Activated CD4-positive, CD25-positive, alpha-beta regulatory T cell treated with anti-CD3 and anti-CD28 coated beads, Interleukin-2, amount 50 U/mL, for 16 hours (primary cell): ENCODE measurements at regions not wholly inside any gene's neighbourhood (a gene's known extent, or its start where the extent isn't known, plus 50 kb on each side); places are given as distances from the start of the nearest gene placed in this dataset.

Experiments used
- DNase-seq: peaks from one replicate; pipeline ENCODE4 v3.0.0-alpha.2; 2020; ENCODE audit warnings: low read depth, low spot score

- DNase-seq = no peak
Observed at GRCh38 chr22:27655582-27656185, 145.9 kb downstream of the MN1 start.

GRCh38 chr22:27656970-27657369 is 144.6 kb downstream of the MN1 start:
- no peak for DNase-seq

- DNase-seq = no peak
Observed at GRCh38 chr22:27660306-27660705, 141.2 kb downstream of the MN1 start.

GRCh38 chr22:27662359-27663301 is 138.9 kb downstream of the MN1 start:
- no peak for DNase-seq

- DNase-seq = no peak
Observed at GRCh38 chr22:27663812-27664211, 137.7 kb downstream of the MN1 start.

GRCh38 chr22:27666272-27666997 is 135.1 kb downstream of the MN1 start:
- no peak for DNase-seq

GRCh38 chr22:27667121-27667843 is 134.3 kb downstream of the MN1 start:
- no peak for DNase-seq

GRCh38 chr22:27668828-27669797 is 132.4 kb downstream of the MN1 start:
- DNase-seq = no peak

- DNase-seq = no peak
Observed at GRCh38 chr22:27669798-27670599, 131.6 kb downstream of the MN1 start.

GRCh38 chr22:27670701-27671412 is 130.7 kb downstream of the MN1 start:
- no peak for DNase-seq

GRCh38 chr22:27671413-27671935 is 130.1 kb downstream of the MN1 start:
- no peak for DNase-seq

- no peak for DNase-seq
Observed at GRCh38 chr22:27672721-27673418, 128.7 kb downstream of the MN1 start.

GRCh38 chr22:27673839-27674238 is 127.7 kb downstream of the MN1 start:
- no peak for DNase-seq

- DNase-seq = no peak
Observed at GRCh38 chr22:27674261-27674923, 127.2 kb downstream of the MN1 start.

- DNase-seq = no peak
Observed at GRCh38 chr22:27676545-27677213, 124.9 kb downstream of the MN1 start.

- DNase-seq = no peak
Observed at GRCh38 chr22:27677905-27678458, 123.6 kb downstream of the MN1 start.

GRCh38 chr22:27679176-27679575 is 122.4 kb downstream of the MN1 start:
- DNase-seq = no peak
